SK-N-SH treated with all-trans-retinoic acid at 6 μM for 48 hours (cell line): ENCODE measurements at regions not wholly inside any gene's neighbourhood (a gene's known extent, or its start where the extent isn't known, plus 50 kb on each side); places are given as distances from the start of the nearest gene placed in this dataset.

Experiments used
- BACH2 ChIP-seq: fragments of 250-450 bp; sonication (Bioruptor Pico); IDR thresholded peaks from 2 replicates; pipeline ENCODE4 v1.9.0; 2021; ENCODE audit warnings: mild to moderate bottlenecking, borderline replicate concordance
- ESRRG ChIP-seq: fragments of 250-450 bp; sonication (Bioruptor Pico); IDR thresholded peaks from 2 replicates; pipeline ENCODE4 v1.6.1; 2021; ENCODE audit warnings: mild to moderate bottlenecking
- ISL1 ChIP-seq: fragments of 250-450 bp; sonication (Bioruptor Pico); IDR thresholded peaks from 2 replicates; pipeline ENCODE4 v2.1.2; 2022; ENCODE audit warnings: mild to moderate bottlenecking, moderate library complexity
- PATZ1 ChIP-seq: fragments of 250-450 bp; sonication (Bioruptor Pico); IDR thresholded peaks from 2 replicates; pipeline ENCODE4 v1.8.0; 2020; ENCODE audit warnings: mild to moderate bottlenecking, moderate library complexity, borderline replicate concordance
- TCF4 ChIP-seq: fragments of 250-450 bp; sonication (Bioruptor Pico); IDR thresholded peaks from 2 replicates; pipeline ENCODE4 v1.8.0; 2021; ENCODE audit warnings: mild to moderate bottlenecking, moderate library complexity, borderline replicate concordance
- ZFP3 ChIP-seq: fragments of 250-450 bp; sonication (Bioruptor Pico); IDR thresholded peaks from 2 replicates; pipeline ENCODE4 v1.5.0; 2020; ENCODE audit warnings: mild to moderate bottlenecking, moderate library complexity
- TF ChIP-seq, protein P1 (sequence below): fragments of 250-450 bp; sonication (Bioruptor Pico); IDR thresholded peaks from 2 replicates; pipeline ENCODE4 v1.8.0; 2021; ENCODE audit warnings: low read depth, mild to moderate bottlenecking, moderate library complexity, borderline replicate concordance
- TF ChIP-seq, protein P2 (sequence below): fragments of 250-450 bp; sonication (Bioruptor Pico); IDR thresholded peaks from 2 replicates; pipeline ENCODE4 v1.5.1; 2020; ENCODE audit warnings: low read depth, mild to moderate bottlenecking, moderate library complexity

GRCh38 chrX:118239913-118240698 lies 105.8 kb upstream of the WDR44 start:
- TF ChIP-seq BACH2 (CRISPR knock-in tag) (no peak), PATZ1 (CRISPR knock-in tag) (no peak), ZFP3 (CRISPR knock-in tag) (no peak), ISL1 (CRISPR knock-in tag) (no peak), ESRRG (no peak), TCF4 (CRISPR knock-in tag) (no peak)
- TF ChIP-seq, protein P1, sequence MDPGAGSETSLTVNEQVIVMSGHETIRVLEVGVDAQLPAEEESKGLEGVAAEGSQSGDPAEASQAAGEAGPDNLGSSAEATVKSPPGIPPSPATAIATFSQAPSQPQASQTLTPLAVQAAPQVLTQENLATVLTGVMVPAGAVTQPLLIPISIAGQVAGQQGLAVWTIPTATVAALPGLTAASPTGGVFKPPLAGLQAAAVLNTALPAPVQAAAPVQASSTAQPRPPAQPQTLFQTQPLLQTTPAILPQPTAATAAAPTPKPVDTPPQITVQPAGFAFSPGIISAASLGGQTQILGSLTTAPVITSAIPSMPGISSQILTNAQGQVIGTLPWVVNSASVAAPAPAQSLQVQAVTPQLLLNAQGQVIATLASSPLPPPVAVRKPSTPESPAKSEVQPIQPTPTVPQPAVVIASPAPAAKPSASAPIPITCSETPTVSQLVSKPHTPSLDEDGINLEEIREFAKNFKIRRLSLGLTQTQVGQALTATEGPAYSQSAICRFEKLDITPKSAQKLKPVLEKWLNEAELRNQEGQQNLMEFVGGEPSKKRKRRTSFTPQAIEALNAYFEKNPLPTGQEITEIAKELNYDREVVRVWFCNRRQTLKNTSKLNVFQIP (CRISPR knock-in tag) = no peak
- TF ChIP-seq, protein P2, sequence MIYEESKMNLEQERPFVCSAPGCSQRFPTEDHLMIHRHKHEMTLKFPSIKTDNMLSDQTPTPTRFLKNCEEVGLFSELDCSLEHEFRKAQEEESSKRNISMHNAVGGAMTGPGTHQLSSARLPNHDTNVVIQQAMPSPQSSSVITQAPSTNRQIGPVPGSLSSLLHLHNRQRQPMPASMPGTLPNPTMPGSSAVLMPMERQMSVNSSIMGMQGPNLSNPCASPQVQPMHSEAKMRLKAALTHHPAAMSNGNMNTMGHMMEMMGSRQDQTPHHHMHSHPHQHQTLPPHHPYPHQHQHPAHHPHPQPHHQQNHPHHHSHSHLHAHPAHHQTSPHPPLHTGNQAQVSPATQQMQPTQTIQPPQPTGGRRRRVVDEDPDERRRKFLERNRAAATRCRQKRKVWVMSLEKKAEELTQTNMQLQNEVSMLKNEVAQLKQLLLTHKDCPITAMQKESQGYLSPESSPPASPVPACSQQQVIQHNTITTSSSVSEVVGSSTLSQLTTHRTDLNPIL (CRISPR knock-in tag) = no peak
